OCI-LY7 (cell line): ENCODE measurements at regions not wholly inside any gene's neighbourhood (a gene's known extent, or its start where the extent isn't known, plus 50 kb on each side); places are given as distances from the start of the nearest gene placed in this dataset.
"Not testable (repeated sequence)": the region's sequence is repeated elsewhere in the genome, so short reads cannot be mapped to it uniquely, and the experiment has no call there.

Experiments used
- BruUV-seq: library from RNA; stranded (reverse); fragments of 400-500 nt; replicated peaks from 2 replicates; lab custom pipeline; 2021; lab: Mats Ljungman, UMichigan
- CTCF ChIA-PET: fragments of 300-600 bp; sonication (Branson Sonifier 250); formaldehyde crosslinking; loops from one replicate; lab custom pipeline; 2022; ENCODE audit warnings: antibody characterized with exemption; ENCODE audit not compliant: unreplicated experiment; lab: Charles Lee
- POLR2A ChIA-PET: fragments of 300-600 bp; sonication (Branson Sonifier 250); formaldehyde crosslinking; loops from one replicate; lab custom pipeline; 2022; ENCODE audit warnings: antibody characterized with exemption; lab: Charles Lee
- DNase-seq: peaks from one replicate; pipeline ENCODE4 v3.0.0-alpha.2; 2015; ENCODE audit warnings: low spot score
- H2AFZ ChIP-seq: fragments of 200-600 bp; sonication (generic), shearing (Covaris generic); 2 replicates; pipeline ENCODE4 v1.6.1; 2014; ENCODE audit warnings: mild to moderate bottlenecking, antibody characterized with exemption, low read length, moderate library complexity
- H3K27ac ChIP-seq: fragments of 200-600 bp; sonication (generic); 2 replicates; pipeline ENCODE4 v1.5.1; 2014; ENCODE audit warnings: mixed run types, low read depth, mild to moderate bottlenecking, moderate library complexity, low read length, inconsistent platforms; ENCODE audit not compliant: poor library complexity, severe bottlenecking
- H3K36me3 ChIP-seq: fragments of 200-600 bp; sonication (generic); 2 replicates; pipeline ENCODE4 v1.6.1; 2014; ENCODE audit warnings: mild to moderate bottlenecking, antibody characterized with exemption, low read length, moderate library complexity, mixed read lengths; ENCODE audit not compliant: insufficient read depth
- H3K4me1 ChIP-seq: fragments of 200-600 bp; sonication (generic); 2 replicates; pipeline ENCODE4 v1.5.1; 2014; ENCODE audit warnings: mild to moderate bottlenecking, low read length; ENCODE audit not compliant: insufficient read depth, poor library complexity, severe bottlenecking
- H3K4me2 ChIP-seq: fragments of 200-600 bp; sonication (generic); 2 replicates; pipeline ENCODE4 v1.6.1; 2014; ENCODE audit warnings: mild to moderate bottlenecking, low read length
- H3K4me3 ChIP-seq: fragments of 200-600 bp; sonication (generic); 2 replicates; pipeline ENCODE4 v1.5.1; 2014; ENCODE audit warnings: mild to moderate bottlenecking, low read depth, low read length; ENCODE audit not compliant: poor library complexity, severe bottlenecking
- H3K79me2 ChIP-seq: fragments of 200-600 bp; sonication (generic); 2 replicates; pipeline ENCODE4 v1.6.1; 2016; ENCODE audit warnings: low read depth, mild to moderate bottlenecking, low read length, moderate library complexity, mixed read lengths; ENCODE audit not compliant: insufficient read depth
- H3K9me2 ChIP-seq: fragments of 200-600 bp; sonication (generic); 2 replicates; pipeline ENCODE4 v1.6.1; 2016; ENCODE audit warnings: mild to moderate bottlenecking, low read length, mixed read lengths; ENCODE audit not compliant: insufficient read depth
- H3K9me3 ChIP-seq: fragments of 200-600 bp; sonication (generic); 2 replicates; pipeline ENCODE4 v1.6.1; 2014; ENCODE audit warnings: mild to moderate bottlenecking, mixed run types, low read length, mixed read lengths
- H4K20me1 ChIP-seq: fragments of 200-600 bp; sonication (generic); 2 replicates; pipeline ENCODE4 v1.6.1; 2014; ENCODE audit warnings: mild to moderate bottlenecking, antibody characterized with exemption, low read length, moderate library complexity, mixed read lengths; ENCODE audit not compliant: insufficient read depth
- EZH2phosphoT487 ChIP-seq: fragments of 200-600 bp; sonication (generic); IDR thresholded peaks from 2 replicates; pipeline ENCODE4 v1.6.1; 2018; ENCODE audit warnings: low read depth, borderline replicate concordance, mild to moderate bottlenecking, mixed run types, antibody characterized with exemption, low read length, moderate library complexity, mixed read lengths
- intact Hi-C: fragments of 100-400 bp; cut with micrococcal nuclease; formaldehyde crosslinking; loops from one replicate; pipeline ENCODE4 v1.10.0; 2022; ENCODE audit not compliant: unreplicated experiment
- TF ChIP-seq, protein P1 (sequence below): fragments of 200-600 bp; sonication (generic); conservative IDR thresholded peaks from 2 replicates; pipeline ENCODE4 v1.5.1; 2014; ENCODE audit warnings: mild to moderate bottlenecking, antibody characterized with exemption, low read length, moderate library complexity, mixed read lengths

GRCh38 chr4:28508636-28509035 lies 1648.0 kb downstream of the STIM2 start:
- no peaks in the 10 kb centered on the region for H3K79me2 ChIP-seq
- H3K4me1 ChIP-seq: no peaks in the 10 kb centered on the region
- H3K4me2 ChIP-seq: no peak overlapping the region
- no peaks in the 10 kb centered on the region for H3K9me2 ChIP-seq
- no peaks in the 10 kb centered on the region for H4K20me1 ChIP-seq
- H3K27ac ChIP-seq: no peak overlapping the region
- no TSS peak for BruUV-seq
- H3K4me3 ChIP-seq: no peak overlapping the region
- DNase-seq: no peak
- TF ChIP-seq EZH2phosphoT487: no peak
- TF ChIP-seq, protein P1, sequence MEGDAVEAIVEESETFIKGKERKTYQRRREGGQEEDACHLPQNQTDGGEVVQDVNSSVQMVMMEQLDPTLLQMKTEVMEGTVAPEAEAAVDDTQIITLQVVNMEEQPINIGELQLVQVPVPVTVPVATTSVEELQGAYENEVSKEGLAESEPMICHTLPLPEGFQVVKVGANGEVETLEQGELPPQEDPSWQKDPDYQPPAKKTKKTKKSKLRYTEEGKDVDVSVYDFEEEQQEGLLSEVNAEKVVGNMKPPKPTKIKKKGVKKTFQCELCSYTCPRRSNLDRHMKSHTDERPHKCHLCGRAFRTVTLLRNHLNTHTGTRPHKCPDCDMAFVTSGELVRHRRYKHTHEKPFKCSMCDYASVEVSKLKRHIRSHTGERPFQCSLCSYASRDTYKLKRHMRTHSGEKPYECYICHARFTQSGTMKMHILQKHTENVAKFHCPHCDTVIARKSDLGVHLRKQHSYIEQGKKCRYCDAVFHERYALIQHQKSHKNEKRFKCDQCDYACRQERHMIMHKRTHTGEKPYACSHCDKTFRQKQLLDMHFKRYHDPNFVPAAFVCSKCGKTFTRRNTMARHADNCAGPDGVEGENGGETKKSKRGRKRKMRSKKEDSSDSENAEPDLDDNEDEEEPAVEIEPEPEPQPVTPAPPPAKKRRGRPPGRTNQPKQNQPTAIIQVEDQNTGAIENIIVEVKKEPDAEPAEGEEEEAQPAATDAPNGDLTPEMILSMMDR: no peak
- intact Hi-C loops: no loop called here
- CTCF ChIA-PET: no interaction called here
- H3K9me3 ChIP-seq: no peaks in the 10 kb centered on the region
- no peak overlapping the region for H2AFZ ChIP-seq
- POLR2A ChIA-PET: interaction anchor here (0.6 kb wide), 1 partner anchor 384 kb away, joined by 3 read pairs; no protein-coding TSS in a partner anchor
- no peaks in the 10 kb centered on the region for H3K36me3 ChIP-seq

- BruUV-seq, H4K20me1 ChIP-seq, H3K4me3 ChIP-seq, H3K36me3 ChIP-seq, POLR2A ChIA-PET, DNase-seq, H3K9me3 ChIP-seq, H3K4me1 ChIP-seq, H3K27ac ChIP-seq, H2AFZ ChIP-seq, H3K4me2 ChIP-seq, intact Hi-C loops, H3K9me2 ChIP-seq, H3K79me2 ChIP-seq, CTCF ChIA-PET: not testable (repeated sequence)
These were observed 1654.1 kb downstream of the STIM2 start for GRCh38 chr4:28514766-28515165.

- ChIA-PET POLR2A (interaction anchor here (0.6 to 0.8 kb wide), 2 partner anchors 57 to 266 kb away, joined by 3 to 4 read pairs; no protein-coding TSS in a partner anchor), CTCF (no interaction called here)
- H3K36me3 ChIP-seq: no peaks in the 10 kb centered on the region
- no peak overlapping the region for H3K4me2 ChIP-seq
- H3K79me2 ChIP-seq: no peaks in the 10 kb centered on the region
- H3K9me3 ChIP-seq: no peaks in the 10 kb centered on the region
- H3K27ac ChIP-seq: no peak overlapping the region
- no peak for DNase-seq
- intact Hi-C loops: no loop called here
- H3K9me2 ChIP-seq: no peaks in the 10 kb centered on the region
- H2AFZ ChIP-seq: no peak overlapping the region
- no peaks in the 10 kb centered on the region for H4K20me1 ChIP-seq
- TF ChIP-seq EZH2phosphoT487: no peak
- TF ChIP-seq, protein P1: no peak
- no peaks in the 10 kb centered on the region for H3K4me1 ChIP-seq
- BruUV-seq: no TSS peak
- H3K4me3 ChIP-seq: no peak overlapping the region
These were observed 1658.0 kb downstream of the STIM2 start for GRCh38 chr4:28518561-28519165.
